ENCODE measurements at regions not wholly inside any gene's neighbourhood (a gene's known extent, or its start where the extent isn't known, plus 50 kb on each side); places are given as distances from the start of the nearest gene placed in this dataset.
"Not testable (repeated sequence)": the region's sequence is repeated elsewhere in the genome, so short reads cannot be mapped to it uniquely, and the experiment has no call there.

DNA sequence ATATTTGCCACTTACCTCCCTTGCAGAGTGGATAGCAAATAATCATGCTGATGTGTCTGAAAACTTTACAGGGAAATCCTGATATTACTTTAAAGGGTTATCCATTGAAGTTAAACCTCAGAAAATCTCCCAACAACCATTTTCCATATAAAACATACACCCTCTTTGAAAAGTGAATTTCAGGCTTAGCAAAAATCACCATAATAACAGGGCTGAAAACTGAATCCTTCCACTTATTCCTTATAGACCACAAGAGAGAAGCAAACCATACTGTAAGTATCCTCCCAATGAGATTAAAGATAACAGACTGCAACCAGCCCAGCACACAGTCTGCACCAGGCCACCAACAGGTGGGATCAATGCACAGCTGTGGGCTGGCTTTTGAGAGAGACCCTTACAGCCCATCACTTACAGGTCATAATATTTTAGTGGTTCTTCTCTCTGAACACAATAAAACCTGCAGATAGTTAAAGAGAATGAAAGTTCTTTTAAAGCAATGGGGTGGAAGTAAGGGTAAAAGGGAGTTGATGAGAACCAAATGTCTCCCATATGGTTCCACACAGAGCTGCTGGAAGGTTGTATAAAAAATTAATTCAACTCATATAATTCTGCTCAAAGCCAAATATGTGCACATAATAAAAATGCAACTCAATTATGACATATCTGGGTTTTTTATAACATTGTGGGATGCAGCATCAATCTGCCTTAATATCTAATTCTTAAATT is 376.2 kb upstream of the GRAMD2B start:
- no peak for DNase-seq (ENCODE audit: low spot score)

DNA sequence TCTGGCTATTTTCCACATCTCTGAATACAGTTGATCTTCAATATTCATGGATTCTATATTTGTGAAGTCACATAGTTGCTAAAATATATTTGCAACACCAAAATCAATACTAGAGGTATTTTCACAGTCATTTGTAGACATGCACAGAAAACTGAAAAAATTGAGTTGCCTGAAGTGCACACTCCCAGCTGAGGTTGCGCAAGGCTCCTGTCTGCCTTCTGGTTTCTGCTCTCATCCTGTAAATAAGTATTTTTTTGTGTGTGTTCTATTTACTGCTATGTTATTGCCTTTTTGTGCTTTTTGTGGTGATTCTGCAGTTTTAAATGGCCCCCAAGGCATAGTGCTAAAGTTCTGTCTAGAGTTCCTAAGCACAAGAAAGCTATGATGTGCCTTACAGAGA is 371.1 kb upstream of the GRAMD2B start:
- DNase-seq (ENCODE audit: low spot score) = no peak

DNA sequence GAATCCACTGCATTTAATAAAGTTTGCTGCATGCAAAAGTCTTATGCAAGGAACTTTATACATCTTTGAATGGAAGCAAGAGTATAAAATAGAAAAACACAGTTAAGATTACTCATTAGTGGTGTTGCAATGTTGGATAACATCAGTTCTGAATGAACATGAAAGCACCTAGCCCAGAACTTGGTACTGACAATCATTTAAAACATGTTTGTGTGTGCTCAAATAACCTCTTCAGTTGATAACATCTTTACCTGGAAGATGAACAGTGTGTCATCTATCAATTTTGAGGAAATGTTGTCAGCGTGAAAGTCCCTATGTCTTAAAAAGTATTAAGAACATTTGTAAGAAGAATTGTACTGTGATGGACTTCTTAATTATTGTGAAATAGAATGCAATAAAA is 370.4 kb upstream of the GRAMD2B start:
- no peak for DNase-seq (ENCODE audit: low spot score)

DNA sequence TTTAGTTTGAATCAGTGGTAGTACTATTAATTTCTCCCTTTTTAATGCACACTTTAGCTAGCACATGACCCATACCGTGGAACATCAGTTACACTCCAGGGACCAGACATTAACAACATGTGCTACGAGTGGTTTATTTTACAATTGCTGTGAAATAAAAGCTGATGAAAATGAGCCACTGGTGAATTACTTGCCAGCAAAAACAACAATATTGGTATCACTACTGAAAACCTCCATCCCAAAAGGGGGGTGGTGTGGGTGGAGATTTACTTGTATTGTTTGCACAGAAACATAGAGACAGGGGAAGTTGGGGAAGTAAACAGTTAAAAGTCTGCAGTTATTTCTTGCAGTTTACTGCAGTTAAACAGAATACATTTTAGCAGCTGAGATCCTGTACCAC is 369.6 kb upstream of the GRAMD2B start:
- DNase-seq (ENCODE audit: low spot score) = no peak

DNA sequence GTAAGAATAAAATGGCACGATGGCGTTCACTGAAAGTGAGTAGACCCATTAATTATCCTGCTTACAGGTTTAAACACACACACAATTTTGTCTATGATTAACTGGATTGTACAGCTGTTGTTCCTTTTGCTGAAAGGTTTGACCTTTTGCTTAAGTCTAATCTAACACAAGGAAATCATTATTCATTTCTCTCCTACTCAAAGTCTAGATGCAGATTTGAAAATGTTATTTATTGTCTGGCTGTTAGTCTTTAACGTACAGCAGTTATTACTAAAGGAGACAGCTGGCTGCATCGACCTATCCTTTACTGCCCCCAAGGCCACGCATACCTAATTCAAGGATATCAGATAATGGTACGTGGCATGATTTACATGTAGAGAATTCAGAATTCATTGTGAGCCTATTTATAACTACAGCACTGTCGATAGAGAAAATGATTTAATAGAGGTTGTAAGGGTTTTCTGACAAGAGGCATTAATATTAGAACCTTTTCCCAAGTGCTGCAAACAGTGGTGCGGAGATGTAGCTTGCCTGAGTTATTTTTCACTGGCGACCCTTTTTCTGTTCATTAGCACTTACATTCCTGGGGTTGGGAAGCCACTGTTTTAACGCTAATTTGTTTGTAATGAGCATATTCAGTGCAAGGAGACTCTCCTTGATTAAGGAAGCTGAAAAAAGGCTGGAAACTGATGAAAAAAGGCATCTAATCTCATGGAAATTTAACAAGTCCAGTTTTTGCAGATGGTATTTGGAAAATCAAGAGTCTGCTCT is 368.4 kb upstream of the GRAMD2B start:
- DNase-seq (ENCODE audit: low spot score) = no peak

DNA sequence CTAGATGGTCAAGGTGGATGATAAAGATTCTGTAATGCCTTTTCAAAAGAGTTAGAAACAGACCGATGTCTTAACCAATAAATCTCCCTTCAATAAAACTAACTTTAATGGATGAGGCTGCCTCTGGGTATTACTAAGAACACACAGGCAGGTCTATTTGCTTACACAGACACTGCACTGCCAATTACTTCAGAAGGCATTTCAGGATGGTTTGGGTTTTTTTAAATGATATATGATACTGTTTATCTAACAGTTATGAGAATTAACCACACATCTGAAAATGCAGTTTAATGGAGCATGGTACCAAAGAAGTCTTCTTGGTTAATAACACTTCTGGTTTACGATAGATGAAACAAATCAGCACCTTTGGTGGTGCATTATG is 367.9 kb upstream of the GRAMD2B start:
- no peak for DNase-seq (ENCODE audit: low spot score)

DNA sequence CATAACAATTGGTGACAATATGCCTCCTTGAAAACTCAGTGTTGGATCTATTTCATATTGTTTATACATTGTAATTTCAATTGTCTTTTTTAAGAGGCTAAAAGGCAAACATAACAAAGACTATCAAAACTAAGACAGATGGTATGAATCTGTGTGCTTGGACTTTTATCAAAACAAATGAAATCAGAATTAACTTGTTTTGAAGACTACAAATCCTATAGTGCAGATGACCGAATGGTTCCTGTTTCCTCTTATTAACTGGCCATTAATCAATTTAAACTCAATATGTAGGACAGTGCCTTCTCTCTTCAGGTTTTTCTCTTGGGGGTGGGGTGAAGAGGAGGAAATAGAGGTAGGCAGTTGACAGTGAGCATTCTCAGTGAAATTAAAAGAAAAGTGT is 366.9 kb upstream of the GRAMD2B start:
- DNase-seq (ENCODE audit: low spot score) = no peak

DNA sequence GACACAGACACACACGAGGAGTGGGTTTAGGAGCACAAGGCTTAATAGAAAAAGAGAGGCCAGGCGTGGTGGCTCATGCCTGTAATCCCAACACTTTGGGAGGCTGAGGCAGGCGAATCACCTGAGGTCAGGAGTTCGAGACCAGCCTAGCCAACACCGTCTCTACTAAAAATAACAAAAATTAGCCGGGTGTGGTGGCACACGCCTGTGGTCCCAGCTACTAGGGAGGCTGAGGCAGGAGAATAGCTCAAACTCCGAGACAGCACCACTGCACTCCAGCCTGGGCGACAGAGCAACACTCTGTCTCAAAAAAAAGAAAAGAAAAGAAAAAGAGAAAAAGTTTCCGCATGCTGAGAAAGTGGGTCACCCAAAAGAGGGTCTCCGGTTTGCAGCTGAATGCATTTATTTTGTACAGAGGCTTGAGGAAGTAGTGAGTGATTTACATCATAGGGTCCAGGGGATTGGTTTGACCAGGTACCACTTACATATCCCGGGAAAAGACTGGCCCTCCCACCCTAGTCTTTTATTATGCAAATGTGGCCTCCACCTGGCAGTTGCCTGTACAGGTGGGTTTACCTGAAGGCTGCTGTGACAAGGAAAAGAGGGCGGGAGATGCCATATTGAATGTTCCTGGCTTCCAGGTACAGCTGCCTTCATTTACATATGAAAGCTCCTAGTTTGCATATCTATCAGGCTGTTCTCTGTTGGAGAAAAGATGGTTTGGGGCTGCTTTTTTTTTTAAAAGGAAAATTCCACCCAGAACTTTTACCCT is 366.2 kb upstream of the GRAMD2B start:
- no peak for DNase-seq (ENCODE audit: low spot score)

DNA sequence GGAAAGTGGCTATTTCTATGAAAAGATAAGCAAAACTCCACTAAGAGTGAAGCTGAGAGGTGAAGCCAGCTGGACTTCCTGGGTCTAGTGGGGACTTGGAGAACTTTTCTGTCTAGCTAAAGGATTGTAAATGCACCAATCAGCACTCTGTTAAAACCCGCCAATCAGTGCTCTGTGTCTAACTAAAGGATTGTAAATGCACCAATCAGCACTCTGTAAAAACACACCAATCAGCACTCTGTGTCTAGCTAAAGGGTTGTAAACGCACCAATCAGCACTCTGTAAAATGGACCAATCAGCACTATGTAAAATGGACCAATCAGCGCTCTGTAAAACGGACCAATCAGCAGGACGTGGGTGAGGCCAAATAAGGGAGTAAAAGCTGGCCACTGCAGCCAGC is 364.8 kb upstream of the GRAMD2B start:
- DNase-seq (ENCODE audit: low spot score) = not testable (repeated sequence)

DNA sequence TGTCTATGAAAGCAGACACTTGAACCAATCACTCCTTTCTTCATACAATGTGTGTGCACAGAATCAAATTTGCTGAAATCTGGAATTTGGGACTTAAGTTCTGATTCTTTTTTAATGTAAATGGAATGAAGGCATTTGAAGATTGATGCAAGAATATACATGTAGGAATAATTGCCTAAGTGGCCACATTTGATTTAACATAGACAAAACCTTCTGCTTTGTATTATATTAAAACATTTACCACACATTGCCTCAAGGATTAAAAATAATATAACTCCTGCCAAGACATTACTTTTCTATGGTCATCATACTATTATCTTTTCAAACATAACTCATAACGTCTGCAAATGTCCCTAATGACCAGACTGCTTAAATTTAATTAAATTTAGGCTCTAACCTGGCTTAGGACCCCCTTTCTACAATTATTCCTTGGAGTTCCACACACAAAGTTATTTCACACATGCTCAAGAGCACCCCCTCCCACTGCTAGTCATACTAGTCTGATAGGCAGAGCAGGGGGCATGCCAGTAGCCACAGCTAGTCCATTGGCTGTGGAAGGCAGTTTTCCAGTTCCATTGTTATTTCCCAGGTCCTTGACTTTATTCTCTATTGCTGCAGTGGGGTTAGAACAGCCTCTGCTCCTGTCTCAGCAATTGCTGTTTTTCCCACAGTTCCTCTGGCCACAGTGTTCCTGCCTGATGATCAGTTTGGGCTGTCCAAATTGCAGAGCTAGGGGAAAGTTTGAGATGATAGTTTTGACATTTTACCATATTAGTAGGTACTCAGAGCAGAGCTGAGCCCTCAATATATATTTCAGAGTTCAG is 360.6 kb upstream of the GRAMD2B start:
- no peak for DNase-seq (ENCODE audit: low spot score)

DNA sequence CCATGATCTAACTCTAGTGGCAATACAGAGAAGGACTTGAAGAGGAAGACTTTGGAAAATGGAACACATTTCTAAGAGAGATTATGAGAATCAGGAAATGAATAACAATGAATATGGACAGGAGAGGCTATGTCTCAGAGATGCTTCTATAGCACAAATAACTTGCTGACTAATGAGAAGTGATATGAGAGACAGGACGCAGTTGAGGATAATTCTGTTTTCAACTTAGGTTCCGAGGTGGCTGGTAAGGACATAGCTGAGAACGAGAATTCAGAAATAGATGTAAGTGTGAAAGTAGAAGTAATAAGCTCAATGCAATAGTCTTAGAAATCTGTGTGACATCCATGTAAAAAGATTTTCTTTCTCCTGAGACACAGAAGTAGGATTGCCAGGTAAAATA is 358.1 kb upstream of the GRAMD2B start:
- no peak for DNase-seq (ENCODE audit: low spot score)

DNA sequence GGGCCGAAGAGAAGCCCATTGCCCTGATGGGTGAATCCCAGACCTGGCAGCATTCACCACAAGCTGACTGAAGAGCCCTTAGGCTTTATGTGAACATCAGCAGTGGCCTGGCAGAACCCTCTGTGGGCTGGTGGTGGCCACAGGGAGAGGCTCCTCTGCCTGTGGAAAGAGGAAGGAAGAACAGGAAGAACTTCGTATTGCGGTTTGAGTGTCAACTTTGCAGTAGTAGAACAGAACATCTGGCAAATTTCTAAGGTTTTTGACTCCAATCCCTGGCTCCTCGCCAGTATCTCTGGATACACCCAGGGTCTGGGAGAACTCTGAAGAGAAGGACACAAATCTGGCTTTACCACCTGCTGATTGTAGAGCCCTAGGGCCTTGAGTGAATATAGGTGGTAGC is 356.4 kb upstream of the GRAMD2B start:
- DNase-seq (ENCODE audit: low spot score) = no peak

DNA sequence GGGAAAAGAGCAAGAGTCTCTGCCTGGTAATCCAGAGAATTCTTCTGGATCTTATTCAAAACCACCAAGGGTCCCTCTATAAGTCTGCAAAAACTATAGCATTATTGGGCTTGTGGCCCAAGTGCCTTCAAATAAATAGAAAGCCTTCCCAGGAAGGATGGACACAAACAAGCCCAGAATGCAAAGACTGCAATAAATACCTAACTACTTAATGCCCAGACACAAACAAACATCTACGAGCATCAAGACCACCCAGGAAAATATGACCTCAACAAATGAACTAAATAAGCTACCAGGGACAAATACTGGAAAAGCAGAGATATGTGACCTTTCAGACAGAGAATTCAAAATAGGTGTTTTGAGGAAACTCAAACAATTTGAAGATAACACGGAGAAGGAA is 355.8 kb upstream of the GRAMD2B start:
- no peak for DNase-seq (ENCODE audit: low spot score)

DNA sequence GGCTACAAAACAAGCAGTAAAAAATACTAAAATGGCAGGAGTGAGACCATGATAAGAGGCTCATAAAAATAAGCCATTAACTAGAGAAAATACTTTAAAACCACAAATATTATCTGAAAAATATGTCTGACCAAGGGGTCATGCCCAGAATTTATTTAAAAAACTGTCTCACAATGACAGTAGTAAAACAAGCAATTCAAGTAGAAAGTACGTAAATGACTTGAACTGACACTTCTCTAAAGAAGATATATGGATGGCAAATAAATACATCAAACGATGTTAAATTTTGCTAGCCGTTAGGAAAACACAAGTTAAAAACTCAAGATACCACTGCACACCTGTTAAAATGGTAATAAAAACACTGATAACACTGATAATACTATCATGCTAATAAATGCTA is 353.9 kb upstream of the GRAMD2B start:
- no peak for DNase-seq (ENCODE audit: low spot score)

DNA sequence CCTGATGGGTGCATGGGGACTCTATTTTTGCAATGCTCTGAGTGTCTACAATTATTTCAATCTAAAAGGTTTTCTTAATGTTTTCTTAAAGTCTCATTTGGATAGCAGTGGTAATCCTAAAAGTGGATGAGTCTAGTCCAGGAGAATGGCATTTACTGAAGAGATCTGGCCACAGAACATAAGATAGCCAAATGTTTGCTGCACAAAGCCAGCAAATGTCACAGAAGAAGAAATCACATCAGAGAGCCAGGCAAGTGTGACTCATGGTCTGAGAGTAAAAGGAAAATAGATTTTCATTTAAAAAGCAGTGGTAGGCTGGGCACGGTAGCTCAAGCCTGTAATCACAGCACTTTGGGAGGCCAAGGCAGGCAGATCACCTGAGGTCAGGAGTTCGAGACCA is 352.7 kb upstream of the GRAMD2B start:
- no peak for DNase-seq (ENCODE audit: low spot score)

DNA sequence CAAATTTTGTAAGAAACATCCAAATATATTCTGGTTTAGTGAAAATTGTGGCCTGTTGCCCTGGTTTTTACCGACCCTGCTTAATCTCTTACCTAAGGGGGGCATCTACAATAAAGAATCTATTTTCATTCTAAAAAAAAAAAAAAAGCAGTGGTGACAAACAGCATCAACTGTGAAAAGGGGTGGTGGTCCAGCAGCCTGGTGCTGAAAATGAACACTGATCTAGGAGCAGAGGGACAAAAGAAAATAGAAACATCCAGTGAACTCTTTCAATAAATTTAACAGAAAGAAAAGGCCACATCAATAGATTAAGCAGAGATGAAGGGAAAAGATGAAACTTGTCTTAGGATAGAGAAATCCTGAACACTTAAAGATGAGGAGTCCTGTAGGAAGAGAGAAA is 348.7 kb upstream of the GRAMD2B start:
- DNase-seq (ENCODE audit: low spot score) = no peak

DNA sequence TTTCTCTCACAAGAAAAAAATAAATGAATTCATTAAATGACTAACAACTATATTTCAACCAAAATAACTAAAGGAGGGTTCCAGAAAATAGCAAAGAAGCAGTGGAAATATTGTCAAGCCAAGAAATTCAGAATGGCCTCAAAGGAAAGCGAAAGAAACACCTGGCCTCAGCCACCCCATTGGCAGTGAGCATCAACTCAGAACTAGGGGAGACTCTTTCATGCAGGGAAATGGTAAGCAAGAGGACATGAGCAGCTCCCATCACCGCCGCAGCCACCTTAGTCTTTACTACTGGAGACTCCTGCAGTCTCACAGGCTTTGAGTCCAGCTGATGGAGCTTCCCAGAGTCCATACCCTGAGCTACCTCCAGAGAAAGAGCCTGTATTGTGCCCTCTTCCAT is 343.9 kb upstream of the GRAMD2B start:
- DNase-seq (ENCODE audit: low spot score) = no peak

DNA sequence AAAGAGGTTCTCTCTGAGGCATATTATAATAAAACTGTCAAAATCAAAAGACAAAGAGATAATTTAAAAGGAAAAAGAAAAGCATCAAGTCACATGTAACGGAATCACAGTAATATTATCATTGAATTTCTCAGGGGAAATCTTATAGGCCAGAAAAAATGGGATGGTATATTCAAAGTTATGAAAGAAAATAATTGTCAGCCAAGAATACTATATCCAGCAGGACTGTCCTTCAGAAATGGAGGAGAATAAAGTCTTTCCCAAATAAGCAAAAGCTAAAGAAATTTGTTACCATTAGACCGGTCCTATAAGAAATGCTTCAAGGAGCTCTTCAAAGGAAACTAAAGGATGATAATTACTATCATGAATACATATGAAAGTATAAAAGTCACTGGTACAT is 342.0 kb upstream of the GRAMD2B start:
- DNase-seq (ENCODE audit: low spot score) = no peak

DNA sequence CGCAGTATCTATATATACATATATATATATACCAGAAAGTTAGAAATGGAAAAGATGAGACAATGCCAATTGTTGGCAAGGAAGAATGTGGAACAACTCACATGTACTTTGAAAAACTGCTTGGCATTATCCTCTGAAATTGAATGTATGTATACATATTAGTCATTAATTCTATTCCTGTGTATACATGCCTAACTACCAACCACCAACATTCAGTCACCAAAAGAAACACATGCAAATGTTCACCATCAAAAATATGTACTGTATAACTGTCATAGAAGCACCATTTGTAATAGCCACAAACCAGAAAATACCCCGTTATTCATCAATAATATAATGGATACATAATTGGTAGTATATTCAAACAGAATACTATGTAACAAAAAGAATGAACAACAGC is 330.2 kb upstream of the GRAMD2B start:
- DNase-seq (ENCODE audit: low spot score) = no peak

DNA sequence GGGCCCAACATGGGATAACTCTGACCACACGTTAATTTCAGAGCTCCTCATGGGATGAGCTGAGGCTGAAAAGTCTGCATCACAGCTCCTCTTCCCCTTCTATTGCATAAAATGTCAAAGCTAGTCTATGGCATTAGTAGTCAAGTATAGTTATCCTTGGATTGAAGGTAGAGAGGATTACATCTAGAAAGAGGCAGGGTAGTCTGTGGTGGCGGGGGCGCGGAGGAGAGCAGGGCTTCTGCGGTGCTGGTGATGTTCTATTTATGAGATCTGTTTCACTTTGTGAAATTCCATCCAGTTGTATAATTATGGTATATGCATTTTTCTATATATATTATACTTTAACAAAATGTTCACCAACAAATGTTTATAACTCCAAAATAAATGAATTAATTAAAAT is 329.5 kb upstream of the GRAMD2B start:
- DNase-seq (ENCODE audit: low spot score) = no peak

DNA sequence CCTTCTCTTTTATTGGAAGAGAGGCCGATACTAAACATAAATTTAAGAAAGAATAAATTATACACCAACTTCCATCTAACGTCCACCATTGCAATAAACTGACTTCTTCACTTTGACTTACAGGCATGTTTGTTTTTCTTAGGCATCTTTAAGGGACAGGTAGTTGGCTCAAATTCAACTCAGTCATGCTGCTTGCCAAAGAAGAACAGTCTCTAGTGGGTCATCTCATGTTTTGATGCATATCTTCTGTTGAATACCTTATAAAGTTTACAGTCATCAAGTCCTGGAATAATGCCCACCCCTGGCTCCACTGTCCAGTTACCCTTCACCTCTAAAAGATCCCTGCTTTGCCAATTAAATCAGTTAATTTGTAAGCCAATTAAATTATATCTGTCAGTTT is 328.2 kb upstream of the GRAMD2B start:
- no peak for DNase-seq (ENCODE audit: low spot score)

DNA sequence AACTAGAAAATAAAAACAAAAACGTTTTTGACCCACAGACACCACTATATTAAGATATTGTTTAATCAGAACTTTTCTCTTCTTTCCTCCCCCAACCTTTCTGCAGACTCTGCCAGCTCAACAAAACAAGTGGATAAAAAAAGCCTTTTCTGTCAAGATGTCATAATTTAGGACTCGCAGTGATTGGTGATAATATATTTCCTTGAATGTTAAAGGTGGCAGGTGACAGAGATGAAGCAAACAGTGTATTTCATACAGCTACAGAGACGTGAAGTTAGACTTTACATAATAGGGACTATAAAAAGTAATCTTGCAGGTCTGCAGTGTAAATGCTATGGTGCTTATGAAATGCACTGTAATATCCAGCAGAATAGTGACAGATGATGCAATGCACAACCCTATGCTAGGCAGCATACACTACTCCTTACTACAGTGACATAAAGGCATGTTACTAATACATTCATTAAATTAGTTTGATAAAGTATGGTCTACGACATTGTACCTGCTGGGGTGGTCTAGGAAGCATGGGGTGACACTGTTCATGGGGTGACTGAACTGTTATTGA is 326.7 kb upstream of the GRAMD2B start:
- DNase-seq (ENCODE audit: low spot score) = no peak

Measured in H4 (cell line).